ENCODE measurements at regions not wholly inside any gene's neighbourhood (a gene's known extent, or its start where the extent isn't known, plus 50 kb on each side); places are given as distances from the start of the nearest gene placed in this dataset.

- TF ChIP-seq CTCF (conservative IDR thresholded peaks at IDR 0.05) (no peak), ZFX (IDR thresholded peaks at IDR 0.05) (no peak)
These were observed 1103.1 kb upstream of the TENM3 start for GRCh38 chr4:181140037-181140603.

Measured in C4-2B (cell line).